ENCODE measurements at regions not wholly inside any gene's neighbourhood (a gene's known extent, or its start where the extent isn't known, plus 50 kb on each side); places are given as distances from the start of the nearest gene placed in this dataset.

DNA sequence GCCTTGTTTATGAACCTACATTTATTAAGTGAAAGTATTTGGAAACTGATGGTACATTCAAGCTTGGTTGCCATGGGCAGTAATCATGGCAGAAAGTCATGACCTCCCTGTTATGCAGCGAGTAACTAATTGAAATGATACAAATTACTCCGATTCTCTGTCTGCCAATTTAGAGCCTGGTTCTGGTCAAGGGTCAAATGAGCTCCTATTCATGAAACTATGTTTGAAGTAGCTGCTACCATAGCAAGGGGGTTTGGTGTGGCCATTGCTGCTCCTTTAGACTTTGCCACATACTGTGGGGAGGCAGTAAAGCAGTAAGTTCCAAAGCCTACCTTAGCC, 187.2 kb upstream of the FOXD3 start:
- DNase-seq: no peak
- Histone ChIP-seq H3K4me1 (no peaks in the 10 kb centered on the region), H3K27ac (no peak overlapping the region), H3K27me3 (peaks cover 0 to 8% (median 0%) of the 10 kb centered on the region in 9 donors), H3K36me3 (no peaks in the 10 kb centered on the region), H3K4me3 (no peak overlapping the region), H3K9me3 (no peaks in the 10 kb centered on the region)
- intact Hi-C loops (cut with DNase I): no loop called here
- WGBS, 4 donors: 90 to 100% (median 95%) methylated on average over 2 of the region's 2 CpGs
- no peak for ATAC-seq
- TF ChIP-seq, protein P1, sequence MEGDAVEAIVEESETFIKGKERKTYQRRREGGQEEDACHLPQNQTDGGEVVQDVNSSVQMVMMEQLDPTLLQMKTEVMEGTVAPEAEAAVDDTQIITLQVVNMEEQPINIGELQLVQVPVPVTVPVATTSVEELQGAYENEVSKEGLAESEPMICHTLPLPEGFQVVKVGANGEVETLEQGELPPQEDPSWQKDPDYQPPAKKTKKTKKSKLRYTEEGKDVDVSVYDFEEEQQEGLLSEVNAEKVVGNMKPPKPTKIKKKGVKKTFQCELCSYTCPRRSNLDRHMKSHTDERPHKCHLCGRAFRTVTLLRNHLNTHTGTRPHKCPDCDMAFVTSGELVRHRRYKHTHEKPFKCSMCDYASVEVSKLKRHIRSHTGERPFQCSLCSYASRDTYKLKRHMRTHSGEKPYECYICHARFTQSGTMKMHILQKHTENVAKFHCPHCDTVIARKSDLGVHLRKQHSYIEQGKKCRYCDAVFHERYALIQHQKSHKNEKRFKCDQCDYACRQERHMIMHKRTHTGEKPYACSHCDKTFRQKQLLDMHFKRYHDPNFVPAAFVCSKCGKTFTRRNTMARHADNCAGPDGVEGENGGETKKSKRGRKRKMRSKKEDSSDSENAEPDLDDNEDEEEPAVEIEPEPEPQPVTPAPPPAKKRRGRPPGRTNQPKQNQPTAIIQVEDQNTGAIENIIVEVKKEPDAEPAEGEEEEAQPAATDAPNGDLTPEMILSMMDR (IDR thresholded peaks at IDR 0.05): no peak

DNA sequence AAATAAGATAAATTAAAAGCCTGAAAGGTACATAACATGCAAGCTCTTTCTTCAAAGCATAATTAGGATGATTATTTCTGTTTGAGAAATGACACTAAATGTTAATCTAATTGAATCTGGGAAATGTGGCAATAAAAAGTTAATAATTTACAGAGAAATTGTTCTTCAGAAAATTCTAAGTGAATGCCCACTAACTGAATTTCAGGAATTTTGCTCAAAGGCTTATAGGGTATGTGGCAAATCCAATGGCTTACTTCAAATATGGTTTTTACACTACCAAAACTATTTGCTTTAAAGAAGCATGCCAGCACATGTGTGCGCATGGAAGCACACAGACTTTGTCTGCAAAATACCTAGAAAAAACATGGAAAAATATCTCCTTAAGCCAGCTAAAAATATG, 186.6 kb upstream of the FOXD3 start:
- no peaks in the 10 kb centered on the region for H3K4me1 ChIP-seq
- intact Hi-C loops (cut with DNase I): no loop called here

DNA sequence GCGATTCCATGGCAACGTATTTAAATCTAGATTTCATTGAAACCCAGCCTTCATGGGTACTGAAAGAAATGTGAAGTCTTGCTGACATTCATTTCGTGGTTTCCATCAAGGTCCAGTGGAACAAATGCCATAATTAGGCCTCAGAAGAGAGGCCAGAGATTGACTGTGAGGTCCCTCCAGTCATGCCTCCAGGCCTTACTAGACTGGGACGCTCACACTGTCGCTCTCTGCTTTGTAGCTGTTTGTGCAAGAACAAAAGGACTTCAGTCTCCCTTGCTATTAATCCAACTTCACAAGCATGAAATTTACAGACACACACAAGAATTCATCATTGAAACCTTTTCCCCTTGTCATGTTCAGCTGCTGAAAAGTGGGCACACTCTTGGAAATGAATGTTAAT, 180.4 kb upstream of the FOXD3 start:
- Histone ChIP-seq H3K4me1 (no peaks in the 10 kb centered on the region), H3K9me3 (no peaks in the 10 kb centered on the region), H3K27me3 (peaks cover 0 to 7% (median 0%) of the 10 kb centered on the region in 9 donors), H3K36me3 (no peaks in the 10 kb centered on the region), H3K27ac (no peak overlapping the region), H3K4me3 (no peak overlapping the region)
- WGBS, 4 donors: 68 to 89% (median 83%) methylated on average over 5 of the region's 5 CpGs
- DNase-seq (no peak), ATAC-seq (no peak)
- intact Hi-C loops (cut with DNase I): no loop called here
- no peak for TF ChIP-seq POLR2A (IDR thresholded peaks at IDR 0.05)
- TF ChIP-seq, protein P1 (IDR thresholded peaks at IDR 0.05): no peak

More for the DNA sequence above, 186.6 kb upstream of the FOXD3 start:
- Histone ChIP-seq H3K36me3 (no peaks in the 10 kb centered on the region), H3K9me3 (no peaks in the 10 kb centered on the region), H3K27me3 (peaks cover 0 to 8% (median 0%) of the 10 kb centered on the region in 9 donors), H3K4me3 (no peak overlapping the region), H3K27ac (no peak overlapping the region)
- DNase-seq (no peak), ATAC-seq (no peak)
- TF ChIP-seq, protein P1 (IDR thresholded peaks at IDR 0.05): no peak
- no peak for TF ChIP-seq POLR2A (IDR thresholded peaks at IDR 0.05)
- WGBS, 4 donors: 95 to 99% (median 96%) methylated on average over 1 of the region's 1 CpG

DNA sequence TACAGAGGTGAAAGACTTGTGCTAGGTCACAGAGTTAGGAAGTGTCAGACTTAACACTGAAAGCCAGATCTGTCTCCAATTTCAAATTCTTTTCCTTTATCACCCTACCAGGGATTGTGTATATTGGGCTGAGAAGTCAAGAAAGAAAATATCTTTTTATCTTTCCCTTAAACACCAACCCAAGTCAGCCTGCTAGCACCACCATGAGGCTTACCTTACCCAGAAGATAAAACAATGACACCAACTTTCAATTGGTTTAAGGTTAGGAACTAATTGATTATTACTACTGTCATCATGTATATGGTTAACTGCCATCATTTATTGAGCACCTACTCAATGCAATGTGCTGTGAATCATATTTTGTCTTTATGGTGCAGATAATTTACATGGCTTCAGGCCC, 178.9 kb upstream of the FOXD3 start:
- H3K4me1 ChIP-seq: no peaks in the 10 kb centered on the region
- H3K36me3 ChIP-seq: no peaks in the 10 kb centered on the region
- ATAC-seq: no peak
- no peak for DNase-seq
- H3K27me3 ChIP-seq: peaks cover 0 to 11% (median 0%) of the 10 kb centered on the region in 9 donors
- TF ChIP-seq, protein P1 (IDR thresholded peaks at IDR 0.05): no peak
- H3K27ac ChIP-seq: no peak overlapping the region
- H3K4me3 ChIP-seq: no peak overlapping the region
- H3K9me3 ChIP-seq: no peaks in the 10 kb centered on the region
- intact Hi-C loops (cut with DNase I): no loop called here
